Astrocyte of the spinal cord (primary cell): ENCODE measurements at regions not wholly inside any gene's neighbourhood (a gene's known extent, or its start where the extent isn't known, plus 50 kb on each side); places are given as distances from the start of the nearest gene placed in this dataset.
"Not testable (repeated sequence)": the region's sequence is repeated elsewhere in the genome, so short reads cannot be mapped to it uniquely, and the experiment has no call there.

Experiments used
- DNase-seq: peaks from one replicate; pipeline ENCODE4 v3.0.0; 2011; ENCODE audit warnings: low read depth, low spot score
- H3K4me3 ChIP-seq: 2 replicates; pipeline ENCODE4 v1.5.1; 2011; ENCODE audit warnings: low read depth, mild to moderate bottlenecking, low read length, moderate library complexity
- in situ Hi-C: cut with HindIII; loops from 2 replicates; pipeline ENCODE4 v1.10.0; 2017; ENCODE audit warnings: low sequenced_read_pairs
- TF ChIP-seq, protein P1 (sequence below): IDR thresholded peaks from 2 replicates; pipeline ENCODE4 v1.5.1; 2012; ENCODE audit warnings: low read depth, mild to moderate bottlenecking, low read length, inconsistent platforms

DNA sequence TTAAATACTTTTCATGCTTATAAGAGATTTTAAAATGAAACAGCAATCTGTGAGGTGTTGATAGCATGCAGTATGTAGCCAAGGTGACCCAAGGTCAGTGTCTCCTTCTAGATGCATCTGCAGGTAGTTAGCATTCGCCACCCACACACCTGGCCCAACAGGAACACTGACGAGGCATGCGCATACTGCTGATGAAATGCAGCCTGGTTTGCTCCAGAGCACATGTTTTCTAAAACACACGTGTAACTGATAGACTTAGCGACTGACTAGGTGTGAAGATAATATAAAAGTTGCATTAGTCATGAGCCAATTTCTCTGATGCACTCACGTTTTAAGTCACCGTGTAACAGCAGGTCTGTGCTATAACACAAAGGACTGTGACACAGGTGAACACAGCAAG, 77.1 kb upstream of the RPS6KA2 start:
- in situ Hi-C loops: no loop called here
- no peak for DNase-seq
- TF ChIP-seq, protein P1, sequence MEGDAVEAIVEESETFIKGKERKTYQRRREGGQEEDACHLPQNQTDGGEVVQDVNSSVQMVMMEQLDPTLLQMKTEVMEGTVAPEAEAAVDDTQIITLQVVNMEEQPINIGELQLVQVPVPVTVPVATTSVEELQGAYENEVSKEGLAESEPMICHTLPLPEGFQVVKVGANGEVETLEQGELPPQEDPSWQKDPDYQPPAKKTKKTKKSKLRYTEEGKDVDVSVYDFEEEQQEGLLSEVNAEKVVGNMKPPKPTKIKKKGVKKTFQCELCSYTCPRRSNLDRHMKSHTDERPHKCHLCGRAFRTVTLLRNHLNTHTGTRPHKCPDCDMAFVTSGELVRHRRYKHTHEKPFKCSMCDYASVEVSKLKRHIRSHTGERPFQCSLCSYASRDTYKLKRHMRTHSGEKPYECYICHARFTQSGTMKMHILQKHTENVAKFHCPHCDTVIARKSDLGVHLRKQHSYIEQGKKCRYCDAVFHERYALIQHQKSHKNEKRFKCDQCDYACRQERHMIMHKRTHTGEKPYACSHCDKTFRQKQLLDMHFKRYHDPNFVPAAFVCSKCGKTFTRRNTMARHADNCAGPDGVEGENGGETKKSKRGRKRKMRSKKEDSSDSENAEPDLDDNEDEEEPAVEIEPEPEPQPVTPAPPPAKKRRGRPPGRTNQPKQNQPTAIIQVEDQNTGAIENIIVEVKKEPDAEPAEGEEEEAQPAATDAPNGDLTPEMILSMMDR: no peak
- no peak overlapping the region for H3K4me3 ChIP-seq

DNA sequence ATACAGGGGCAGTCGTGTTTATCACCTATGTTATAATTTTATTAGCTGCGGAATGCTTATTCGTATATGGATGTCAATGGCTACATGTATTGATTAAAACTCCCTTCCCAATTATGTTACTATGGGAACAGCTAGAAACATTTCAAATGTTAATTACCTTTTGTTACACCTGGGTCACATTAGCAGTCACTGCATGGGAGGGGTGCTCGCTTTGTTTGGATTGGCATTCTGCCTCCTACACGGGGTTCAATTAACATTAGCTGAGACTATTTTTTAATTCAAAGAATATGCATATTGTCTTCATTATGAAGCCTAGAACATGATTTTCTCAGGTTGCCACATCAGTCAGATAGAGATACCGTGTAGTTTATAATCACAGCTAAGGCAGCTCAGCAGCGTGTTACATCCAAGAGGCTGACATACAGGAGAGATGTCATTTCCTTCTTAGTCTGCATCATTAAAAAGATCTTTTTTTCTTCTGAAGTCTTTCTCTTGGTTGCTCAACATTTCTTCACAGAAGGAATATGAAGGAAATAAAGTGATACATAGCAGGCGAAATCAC, 76.2 kb upstream of the RPS6KA2 start:
- in situ Hi-C loops: no loop called here
- DNase-seq: no peak
- H3K4me3 ChIP-seq: no peak overlapping the region
- TF ChIP-seq, protein P1: no peak

DNA sequence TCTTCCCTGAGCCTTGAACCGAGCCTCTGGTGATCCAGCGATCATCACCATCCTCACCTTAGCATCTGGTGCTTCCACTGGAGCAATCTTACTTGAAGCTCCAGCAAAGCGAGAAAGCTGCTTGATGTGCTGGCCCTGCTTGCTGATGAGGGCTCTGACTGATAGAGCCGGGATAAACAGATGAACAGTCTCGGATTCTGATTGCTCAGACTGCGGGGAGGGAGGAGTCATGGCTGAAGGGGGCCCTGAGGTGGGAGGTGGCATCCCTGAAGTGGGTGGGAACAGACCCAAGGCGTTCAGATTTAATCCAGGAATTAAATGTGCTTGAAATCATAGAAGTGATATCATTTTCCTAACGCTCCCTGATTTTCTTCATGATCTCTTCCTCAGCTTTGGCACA, 74.4 kb upstream of the RPS6KA2 start:
- DNase-seq, H3K4me3 ChIP-seq, in situ Hi-C loops: not testable (repeated sequence)

DNA sequence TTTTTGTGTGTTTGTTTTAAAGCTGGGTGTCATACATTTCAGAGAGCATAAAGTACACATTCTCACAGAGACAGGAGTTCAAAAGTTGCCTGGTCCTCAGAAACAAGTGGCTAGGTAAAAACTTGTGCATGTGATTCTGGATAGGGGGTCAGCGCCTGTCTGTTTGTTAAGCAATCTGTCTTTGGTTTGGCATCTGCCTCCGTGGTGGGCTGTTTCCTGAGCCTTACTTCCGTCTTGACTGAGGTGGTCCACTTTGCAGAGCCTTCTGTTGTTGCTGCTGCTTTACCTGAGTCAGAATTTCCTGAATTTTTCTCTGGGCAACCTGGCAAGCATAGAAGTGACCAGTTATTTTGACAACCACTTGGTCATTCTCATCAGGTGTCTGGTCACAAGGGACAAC, 73.8 kb upstream of the RPS6KA2 start:
- in situ Hi-C loops, DNase-seq, H3K4me3 ChIP-seq: not testable (repeated sequence)

GRCh38 chr6:166697113-166697512, 70.1 kb upstream of the RPS6KA2 start:
- in situ Hi-C loops: no loop called here
- DNase-seq: no peak
- TF ChIP-seq, protein P1: no peak
- no peak overlapping the region for H3K4me3 ChIP-seq

- DNase-seq: no peak
- TF ChIP-seq, protein P1: no peak
- no peak overlapping the region for H3K4me3 ChIP-seq
- in situ Hi-C loops: no loop called here
These were observed 66.8 kb upstream of the RPS6KA2 start for GRCh38 chr6:166693880-166694279.

DNA sequence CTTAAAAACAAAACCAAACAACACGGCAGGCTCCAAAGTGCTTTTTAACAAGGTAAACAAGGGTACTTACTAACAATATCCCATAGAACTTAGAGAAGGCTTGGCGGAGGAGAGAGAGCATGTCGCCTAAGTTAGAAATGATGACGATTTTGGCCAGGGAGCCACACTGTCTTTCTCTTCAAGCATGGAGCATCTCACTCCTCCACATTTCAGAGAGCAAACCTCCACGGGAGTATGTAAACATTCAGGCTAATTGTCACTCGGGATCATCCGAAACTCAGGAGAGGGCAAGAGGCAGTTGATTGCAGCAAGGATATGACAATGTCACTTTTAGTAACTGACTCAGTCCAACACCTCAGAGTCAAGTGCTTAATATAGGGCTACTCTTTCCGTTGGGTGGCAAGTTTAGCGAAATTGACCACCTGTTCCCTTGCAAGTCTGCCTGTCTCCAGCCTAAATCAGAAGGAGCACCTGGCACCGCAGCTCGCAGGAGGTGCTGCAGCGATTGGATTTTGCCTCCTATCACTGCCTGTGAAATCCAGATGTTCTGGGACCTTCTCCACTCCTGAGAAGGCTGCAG, 65.8 kb upstream of the RPS6KA2 start:
- H3K4me3 ChIP-seq: no peak overlapping the region
- TF ChIP-seq, protein P1: no peak
- DNase-seq: no peak
- in situ Hi-C loops: no loop called here

- no peak overlapping the region for H3K4me3 ChIP-seq
- in situ Hi-C loops: no loop called here
- DNase-seq: no peak
- TF ChIP-seq, protein P1: no peak
These were observed 64.7 kb upstream of the RPS6KA2 start for GRCh38 chr6:166691746-166692145.
